Activated CD4-positive, alpha-beta T cell treated with anti-CD3 and anti-CD28 coated beads, Interleukin-2, amount 50 U/mL, for 1 hour (primary cell): ENCODE measurements at regions not wholly inside any gene's neighbourhood (a gene's known extent, or its start where the extent isn't known, plus 50 kb on each side); places are given as distances from the start of the nearest gene placed in this dataset.

Source experiments
- DNase-seq: peaks from one replicate; pipeline ENCODE4 v3.0.0-alpha.2; 2020

- DNase-seq, result no peak
Observed at GRCh38 chr6:6784514-6785162, 196.1 kb downstream of the LY86 start.

- no peak for DNase-seq
Observed at GRCh38 chr6:6785163-6785521, 196.6 kb downstream of the LY86 start.

- DNase-seq, result no peak
Observed at GRCh38 chr6:6788394-6789032, 200.0 kb downstream of the LY86 start.

GRCh38 chr6:6790393-6790792, 201.9 kb downstream of the LY86 start:
- DNase-seq, result no peak

GRCh38 chr6:6790891-6791290, 202.4 kb downstream of the LY86 start:
- DNase-seq, result no peak

GRCh38 chr6:6793388-6794250, 205.1 kb downstream of the LY86 start:
- no peak for DNase-seq

GRCh38 chr6:6795393-6795792, 206.9 kb downstream of the LY86 start:
- DNase-seq, result no peak

- no peak for DNase-seq
Observed at GRCh38 chr6:6796818-6797217, 208.3 kb downstream of the LY86 start.

GRCh38 chr6:6798448-6798860, 209.9 kb downstream of the LY86 start:
- DNase-seq, result no peak

GRCh38 chr6:6801005-6801335, 212.4 kb downstream of the LY86 start:
- DNase-seq, result no peak

- DNase-seq, result no peak
Observed at GRCh38 chr6:6801635-6802218, 213.2 kb downstream of the LY86 start.

- no peak for DNase-seq
Observed at GRCh38 chr6:6803180-6803977, 214.9 kb downstream of the LY86 start.

- DNase-seq, result no peak
Observed at GRCh38 chr6:6804843-6805615, 216.5 kb downstream of the LY86 start.

GRCh38 chr6:6806844-6807518, 218.5 kb downstream of the LY86 start:
- DNase-seq, result no peak

GRCh38 chr6:6808343-6808742, 219.8 kb downstream of the LY86 start:
- DNase-seq, result no peak

- no peak for DNase-seq
Observed at GRCh38 chr6:6808915-6809314, 220.4 kb downstream of the LY86 start.

- DNase-seq, result no peak
Observed at GRCh38 chr6:6810727-6811126, 222.2 kb downstream of the LY86 start.

- peak; percentile 38 for DNase-seq
Observed at GRCh38 chr6:6811128-6812009, 222.8 kb downstream of the LY86 start.

GRCh38 chr6:6812427-6812826, 223.9 kb downstream of the LY86 start:
- no peak for DNase-seq

GRCh38 chr6:6815732-6816131, 227.2 kb downstream of the LY86 start:
- DNase-seq, result no peak
